ENCODE measurements at regions not wholly inside any gene's neighbourhood (a gene's known extent, or its start where the extent isn't known, plus 50 kb on each side); places are given as distances from the start of the nearest gene placed in this dataset.
A peak's percentile ranks its signal among the peaks of the same experiment; 100 is the strongest.

GRCh38 chr2:181754105-181754504, 73.8 kb upstream of the NEUROD1 start:
- no peak for TF ChIP-seq CTCF (IDR thresholded peaks at IDR 0.05; ENCODE audit: insufficient read depth, low read depth, low read length)

GRCh38 chr2:181755181-181755580, 74.9 kb upstream of the NEUROD1 start:
- DNase-seq (ENCODE audit: low read depth), result no peak
- TF ChIP-seq CTCF (IDR thresholded peaks at IDR 0.05; ENCODE audit: insufficient read depth, low read depth, low read length), result no peak
- no peak overlapping the region for H3K4me3 ChIP-seq (ENCODE audit: low read depth, low read length)

More at GRCh38 chr2:181754105-181754504, 73.8 kb upstream of the NEUROD1 start:
- no peak overlapping the region for H3K4me3 ChIP-seq (ENCODE audit: low read depth, low read length)
- DNase-seq (ENCODE audit: low read depth), result no peak

- no peak overlapping the region for H3K4me3 ChIP-seq (ENCODE audit: low read depth, low read length)
- TF ChIP-seq CTCF (IDR thresholded peaks at IDR 0.05; ENCODE audit: insufficient read depth, low read depth, low read length), result no peak
- no peak for DNase-seq (ENCODE audit: low read depth)
Observed at GRCh38 chr2:181760521-181760920, 80.2 kb upstream of the NEUROD1 start.

- TF ChIP-seq CTCF (IDR thresholded peaks at IDR 0.05; ENCODE audit: insufficient read depth, low read depth, low read length), result no peak
- no peak overlapping the region for H3K4me3 ChIP-seq (ENCODE audit: low read depth, low read length)
- DNase-seq (ENCODE audit: low read depth), result no peak
Observed at GRCh38 chr2:181761175-181761574, 80.9 kb upstream of the NEUROD1 start.

- TF ChIP-seq CTCF (IDR thresholded peaks at IDR 0.05; ENCODE audit: insufficient read depth, low read depth, low read length), result no peak
- peak; percentile 22 for DNase-seq (ENCODE audit: low read depth)
- H3K4me3 ChIP-seq (ENCODE audit: low read depth, low read length), result no peak overlapping the region
Observed at GRCh38 chr2:181762000-181762399, 81.7 kb upstream of the NEUROD1 start.

- DNase-seq (ENCODE audit: low read depth), result no peak
- TF ChIP-seq CTCF (IDR thresholded peaks at IDR 0.05; ENCODE audit: insufficient read depth, low read depth, low read length), result no peak
- no peak overlapping the region for H3K4me3 ChIP-seq (ENCODE audit: low read depth, low read length)
Observed at GRCh38 chr2:181762848-181763247, 82.5 kb upstream of the NEUROD1 start.

- H3K4me3 ChIP-seq (ENCODE audit: low read depth, low read length), result no peak overlapping the region
- TF ChIP-seq CTCF (IDR thresholded peaks at IDR 0.05; ENCODE audit: insufficient read depth, low read depth, low read length), result no peak
- no peak for DNase-seq (ENCODE audit: low read depth)
Observed at GRCh38 chr2:181763423-181763822, 83.1 kb upstream of the NEUROD1 start.

Data from fibroblast of villous mesenchyme (primary cell).